Activated B cell treated with CpG ODN at 0.5 μM for 24 hours (primary cell): ENCODE measurements at regions not wholly inside any gene's neighbourhood (a gene's known extent, or its start where the extent isn't known, plus 50 kb on each side); places are given as distances from the start of the nearest gene placed in this dataset.

Source experiments
- ATAC-seq: fragments of 200-7000 bp; cut with Tn5 transposase; one replicate; pipeline ENCODE4 v1.10.0; 2021; ENCODE audit warnings: low read depth, mild to moderate bottlenecking, moderate library complexity
- CTCF ChIA-PET: fragments of 350-600 bp; sonication (Branson Sonifier 250); formaldehyde crosslinking; loops from one replicate; lab custom pipeline; 2021; ENCODE audit warnings: antibody characterized with exemption; lab: Charles Lee
- POLR2A ChIA-PET: fragments of 350-600 bp; sonication (Branson Sonifier 250); formaldehyde crosslinking; loops from one replicate; lab custom pipeline; 2021; ENCODE audit warnings: antibody characterized with exemption; lab: Charles Lee
- DNase-seq: peaks from one replicate; pipeline ENCODE4 v3.0.0; 2022
- H3K27ac Mint-ChIP-seq: one replicate; pipeline ENCODE4 v1.8.0; 2020; ENCODE audit warnings: mixed read lengths
- H3K27me3 Mint-ChIP-seq: one replicate; pipeline ENCODE4 v1.8.0; 2021; ENCODE audit warnings: mixed read lengths
- H3K36me3 Mint-ChIP-seq: one replicate; pipeline ENCODE4 v1.8.0; 2021; ENCODE audit warnings: low read depth, mixed read lengths
- H3K4me1 Mint-ChIP-seq: one replicate; pipeline ENCODE4 v1.8.0; 2021; ENCODE audit warnings: mixed read lengths
- H3K4me3 Mint-ChIP-seq: one replicate; pipeline ENCODE4 v1.8.0; 2020; ENCODE audit warnings: mild to moderate bottlenecking, mixed read lengths
- H3K9me3 Mint-ChIP-seq: one replicate; pipeline ENCODE4 v1.8.0; 2020; ENCODE audit warnings: mixed read lengths
- CTCF ChIP-seq: fragments of 200-600 bp; IDR thresholded peaks from one replicate; pipeline ENCODE4 v1.8.0; 2022; ENCODE audit warnings: antibody characterized with exemption, mild to moderate bottlenecking
- intact Hi-C: fragments of 100-400 bp; cut with micrococcal nuclease; formaldehyde crosslinking; loops from one replicate; pipeline ENCODE4 v1.15.1; 2024

GRCh38 chr4:141899541-141899940 is 263.2 kb downstream of the IL15 start:
- no peak overlapping the region for H3K4me3 Mint-ChIP-seq

GRCh38 chr4:141900856-141901255 is 264.5 kb downstream of the IL15 start:
- no peak for TF ChIP-seq CTCF
- CTCF ChIA-PET = no interaction called here
- no peaks in the 10 kb centered on the region for H3K36me3 Mint-ChIP-seq
- H3K4me3 Mint-ChIP-seq = no peak overlapping the region
- no peaks in the 10 kb centered on the region for H3K9me3 Mint-ChIP-seq
- ATAC-seq = no peak
- no peaks in the 10 kb centered on the region for H3K27me3 Mint-ChIP-seq
- no peak overlapping the region for H3K27ac Mint-ChIP-seq
- no peak for DNase-seq
- H3K4me1 Mint-ChIP-seq = no peaks in the 10 kb centered on the region
- POLR2A ChIA-PET = no interaction called here
- intact Hi-C loops = no loop called here

More at GRCh38 chr4:141899541-141899940, 263.2 kb downstream of the IL15 start:
- Mint-ChIP-seq H3K9me3 (no peaks in the 10 kb centered on the region), H3K4me1 (no peaks in the 10 kb centered on the region), H3K36me3 (no peaks in the 10 kb centered on the region), H3K27me3 (no peaks in the 10 kb centered on the region), H3K27ac (no peak overlapping the region)
- TF ChIP-seq CTCF = no peak
- DNase-seq = no peak
- intact Hi-C loops = no loop called here
- POLR2A ChIA-PET = no interaction called here
- ATAC-seq = no peak
- CTCF ChIA-PET = no interaction called here

DNA sequence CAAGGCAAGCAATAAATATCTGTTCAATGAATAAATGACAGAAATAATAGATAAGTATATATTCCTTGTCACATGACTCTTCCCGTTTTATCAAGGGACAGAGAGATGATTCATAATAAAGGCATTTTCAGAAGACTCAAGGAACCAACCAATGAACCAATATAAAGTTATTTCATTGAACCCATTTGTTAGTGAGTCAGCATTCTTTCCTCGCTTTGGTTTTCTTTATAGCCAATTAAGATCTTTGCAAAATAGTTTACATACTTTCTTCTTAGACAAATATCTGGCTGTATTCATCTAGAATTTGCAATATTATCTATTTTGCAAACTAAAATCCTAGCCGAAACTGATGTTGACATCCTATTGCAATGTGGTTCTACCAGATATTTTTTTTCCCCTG is 269.4 kb downstream of the IL15 start:
- POLR2A ChIA-PET = no interaction called here

GRCh38 chr4:141909541-141909940 is 273.2 kb downstream of the IL15 start:
- ATAC-seq = no peak
- intact Hi-C loops = no loop called here
- Mint-ChIP-seq H3K4me3 (no peak overlapping the region), H3K27me3 (no peaks in the 10 kb centered on the region), H3K36me3 (no peaks in the 10 kb centered on the region), H3K9me3 (no peaks in the 10 kb centered on the region), H3K4me1 (no peaks in the 10 kb centered on the region), H3K27ac (no peak overlapping the region)
- no peak for DNase-seq
- ChIA-PET POLR2A (no interaction called here), CTCF (no interaction called here)
- no peak for TF ChIP-seq CTCF

More for the DNA sequence above, 269.4 kb downstream of the IL15 start:
- Mint-ChIP-seq H3K9me3 (no peaks in the 10 kb centered on the region), H3K27ac (no peak overlapping the region), H3K4me1 (no peaks in the 10 kb centered on the region), H3K4me3 (no peak overlapping the region), H3K27me3 (no peaks in the 10 kb centered on the region), H3K36me3 (no peaks in the 10 kb centered on the region)
- CTCF ChIA-PET = no interaction called here
- intact Hi-C loops = no loop called here
- no peak for DNase-seq
- TF ChIP-seq CTCF = no peak
- ATAC-seq = no peak

DNA sequence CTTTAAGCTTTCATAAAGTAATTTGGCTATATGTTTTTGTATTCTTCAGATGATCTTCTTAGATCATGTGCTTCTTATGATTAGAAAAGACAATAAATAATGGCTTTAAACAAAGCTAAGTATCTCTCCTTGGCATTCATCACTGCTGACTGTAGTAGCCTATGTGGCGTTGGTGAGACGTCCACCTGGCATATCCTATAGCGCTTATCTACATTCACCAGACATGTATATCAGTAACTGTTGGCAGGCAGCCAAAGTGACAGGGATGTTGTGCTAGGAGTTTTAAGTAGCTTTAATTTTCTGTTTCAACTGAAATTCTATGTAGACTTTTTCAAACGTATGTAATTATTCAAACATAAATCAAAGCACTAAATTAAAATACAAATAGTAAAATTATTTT is 276.4 kb downstream of the IL15 start:
- Mint-ChIP-seq H3K36me3 (no peaks in the 10 kb centered on the region), H3K4me3 (no peak overlapping the region), H3K27ac (no peak overlapping the region), H3K9me3 (no peaks in the 10 kb centered on the region), H3K4me1 (no peaks in the 10 kb centered on the region), H3K27me3 (no peaks in the 10 kb centered on the region)
- intact Hi-C loops = no loop called here
- DNase-seq (no peak), ATAC-seq (no peak)
- POLR2A ChIA-PET = no interaction called here
- CTCF ChIA-PET = no interaction called here
- TF ChIP-seq CTCF = no peak
